Activated CD4-positive, alpha-beta T cell treated with anti-CD3 and anti-CD28 coated beads, Interleukin-2, amount 10 ng/mL, durations not matched to agents 7 days and 5 days (primary cell): ENCODE measurements at regions not wholly inside any gene's neighbourhood (a gene's known extent, or its start where the extent isn't known, plus 50 kb on each side); places are given as distances from the start of the nearest gene placed in this dataset.

Source experiments
- CTCF ChIA-PET: fragments of 350-600 bp; sonication (Branson Sonifier 250); formaldehyde crosslinking; loops from one replicate; lab custom pipeline; 2021; ENCODE audit warnings: antibody characterized with exemption; lab: Charles Lee
- POLR2A ChIA-PET: fragments of 350-600 bp; sonication (Branson Sonifier 250); formaldehyde crosslinking; loops from one replicate; lab custom pipeline; 2021; ENCODE audit warnings: antibody characterized with exemption; lab: Charles Lee
- DNase-seq: peaks from one replicate; pipeline ENCODE4 v3.0.0-alpha.2; 2020
- H3K27ac Mint-ChIP-seq: one replicate; pipeline ENCODE4 v1.8.0; 2021; ENCODE audit warnings: mild to moderate bottlenecking, moderate library complexity, mixed read lengths
- H3K27me3 Mint-ChIP-seq: one replicate; pipeline ENCODE4 v1.8.0; 2021; ENCODE audit warnings: mixed read lengths
- H3K36me3 Mint-ChIP-seq: one replicate; pipeline ENCODE4 v1.8.0; 2021; ENCODE audit warnings: low read depth, mixed read lengths
- H3K4me1 Mint-ChIP-seq: one replicate; pipeline ENCODE4 v1.8.0; 2021; ENCODE audit warnings: mixed read lengths
- H3K4me3 Mint-ChIP-seq: one replicate; pipeline ENCODE4 v1.8.0; 2021; ENCODE audit warnings: mild to moderate bottlenecking, moderate library complexity, mixed read lengths
- H3K9me3 Mint-ChIP-seq: one replicate; pipeline ENCODE4 v1.8.0; 2021; ENCODE audit warnings: mixed read lengths

- H3K27ac Mint-ChIP-seq: no peak overlapping the region
- H3K4me1 Mint-ChIP-seq: peaks cover 5% of the 10 kb centered on the region
- ChIA-PET POLR2A (no interaction called here), CTCF (no interaction called here)
- H3K27me3 Mint-ChIP-seq: no peaks in the 10 kb centered on the region
- no peaks in the 10 kb centered on the region for H3K9me3 Mint-ChIP-seq
- no peaks in the 10 kb centered on the region for H3K36me3 Mint-ChIP-seq
- H3K4me3 Mint-ChIP-seq: no peak overlapping the region
- no peak for DNase-seq
Observed at GRCh38 chr1:82597649-82598048, 796.9 kb downstream of the ADGRL2 start.

GRCh38 chr1:82597141-82597540 is 796.4 kb downstream of the ADGRL2 start:
- POLR2A ChIA-PET: no interaction called here
- Mint-ChIP-seq H3K4me3 (no peak overlapping the region), H3K36me3 (no peaks in the 10 kb centered on the region), H3K27ac (no peak overlapping the region), H3K27me3 (no peaks in the 10 kb centered on the region), H3K4me1 (peaks cover 5% of the 10 kb centered on the region), H3K9me3 (no peaks in the 10 kb centered on the region)
- CTCF ChIA-PET: no interaction called here
- DNase-seq: no peak

GRCh38 chr1:82593561-82593960 is 792.8 kb downstream of the ADGRL2 start:
- Mint-ChIP-seq H3K27ac (no peak overlapping the region), H3K27me3 (no peaks in the 10 kb centered on the region), H3K9me3 (no peaks in the 10 kb centered on the region), H3K36me3 (no peaks in the 10 kb centered on the region), H3K4me1 (no peaks in the 10 kb centered on the region), H3K4me3 (no peak overlapping the region)
- ChIA-PET CTCF (no interaction called here), POLR2A (no interaction called here)
- DNase-seq: no peak

- ChIA-PET CTCF (interaction anchor here (0.6 kb wide), 1 partner anchor 1325 kb away, joined by 3 read pairs; no protein-coding TSS in a partner anchor), POLR2A (no interaction called here)
- H3K27me3 Mint-ChIP-seq: no peaks in the 10 kb centered on the region
Observed at GRCh38 chr1:82589588-82589987, 788.9 kb downstream of the ADGRL2 start.

GRCh38 chr1:82587371-82587770 is 786.6 kb downstream of the ADGRL2 start:
- Mint-ChIP-seq H3K36me3 (no peaks in the 10 kb centered on the region), H3K4me1 (no peaks in the 10 kb centered on the region), H3K4me3 (no peak overlapping the region), H3K9me3 (no peaks in the 10 kb centered on the region), H3K27me3 (no peaks in the 10 kb centered on the region), H3K27ac (no peak overlapping the region)
- POLR2A ChIA-PET: no interaction called here
- no peak for DNase-seq
- CTCF ChIA-PET: no interaction called here

More at GRCh38 chr1:82589588-82589987, 788.9 kb downstream of the ADGRL2 start:
- H3K27ac Mint-ChIP-seq: no peak overlapping the region
- DNase-seq: no peak
- no peaks in the 10 kb centered on the region for H3K36me3 Mint-ChIP-seq
- no peaks in the 10 kb centered on the region for H3K9me3 Mint-ChIP-seq
- H3K4me3 Mint-ChIP-seq: no peak overlapping the region
- no peaks in the 10 kb centered on the region for H3K4me1 Mint-ChIP-seq

- POLR2A ChIA-PET: no interaction called here
- no peaks in the 10 kb centered on the region for H3K36me3 Mint-ChIP-seq
- H3K27me3 Mint-ChIP-seq: no peaks in the 10 kb centered on the region
- DNase-seq: no peak
- no peaks in the 10 kb centered on the region for H3K4me1 Mint-ChIP-seq
- no peak overlapping the region for H3K27ac Mint-ChIP-seq
- CTCF ChIA-PET: no interaction called here
- H3K9me3 Mint-ChIP-seq: no peaks in the 10 kb centered on the region
- H3K4me3 Mint-ChIP-seq: no peak overlapping the region
Observed at GRCh38 chr1:82586473-82586872, 785.7 kb downstream of the ADGRL2 start.

GRCh38 chr1:82582347-82582746 is 781.6 kb downstream of the ADGRL2 start:
- Mint-ChIP-seq H3K27me3 (no peaks in the 10 kb centered on the region), H3K4me3 (no peak overlapping the region), H3K9me3 (no peaks in the 10 kb centered on the region), H3K4me1 (no peaks in the 10 kb centered on the region), H3K27ac (no peak overlapping the region), H3K36me3 (no peaks in the 10 kb centered on the region)
- POLR2A ChIA-PET: no interaction called here
- no peak for DNase-seq
- CTCF ChIA-PET: no interaction called here

GRCh38 chr1:82578086-82578726 is 777.5 kb downstream of the ADGRL2 start:
- Mint-ChIP-seq H3K36me3 (no peaks in the 10 kb centered on the region), H3K27ac (no peak overlapping the region), H3K9me3 (no peaks in the 10 kb centered on the region), H3K4me1 (no peaks in the 10 kb centered on the region), H3K27me3 (no peaks in the 10 kb centered on the region), H3K4me3 (no peak overlapping the region)
- POLR2A ChIA-PET: interaction anchor here (0.6 kb wide), 1 partner anchor 328 kb away, joined by 3 read pairs; no protein-coding TSS in a partner anchor
- CTCF ChIA-PET: no interaction called here
- no peak for DNase-seq

GRCh38 chr1:82567348-82567747 is 766.6 kb downstream of the ADGRL2 start:
- Mint-ChIP-seq H3K4me3 (no peak overlapping the region), H3K27me3 (no peaks in the 10 kb centered on the region), H3K27ac (no peak overlapping the region), H3K9me3 (no peaks in the 10 kb centered on the region), H3K36me3 (no peaks in the 10 kb centered on the region), H3K4me1 (no peaks in the 10 kb centered on the region)
- no peak for DNase-seq
- ChIA-PET POLR2A (no interaction called here), CTCF (no interaction called here)

- CTCF ChIA-PET: no interaction called here
- DNase-seq: no peak
- POLR2A ChIA-PET: no interaction called here
- Mint-ChIP-seq H3K9me3 (no peaks in the 10 kb centered on the region), H3K36me3 (no peaks in the 10 kb centered on the region), H3K27me3 (no peaks in the 10 kb centered on the region), H3K27ac (no peak overlapping the region), H3K4me1 (no peaks in the 10 kb centered on the region), H3K4me3 (no peak overlapping the region)
Observed at GRCh38 chr1:82565546-82565945, 764.8 kb downstream of the ADGRL2 start.

GRCh38 chr1:82565146-82565545 is 764.4 kb downstream of the ADGRL2 start:
- ChIA-PET POLR2A (no interaction called here), CTCF (no interaction called here)
- H3K4me3 Mint-ChIP-seq: no peak overlapping the region
- no peaks in the 10 kb centered on the region for H3K4me1 Mint-ChIP-seq
- H3K27ac Mint-ChIP-seq: no peak overlapping the region
- no peaks in the 10 kb centered on the region for H3K27me3 Mint-ChIP-seq
- H3K9me3 Mint-ChIP-seq: no peaks in the 10 kb centered on the region
- no peaks in the 10 kb centered on the region for H3K36me3 Mint-ChIP-seq
- DNase-seq: no peak

GRCh38 chr1:82564333-82564732 is 763.6 kb downstream of the ADGRL2 start:
- Mint-ChIP-seq H3K36me3 (no peaks in the 10 kb centered on the region), H3K4me1 (no peaks in the 10 kb centered on the region), H3K9me3 (no peaks in the 10 kb centered on the region), H3K4me3 (no peak overlapping the region), H3K27me3 (no peaks in the 10 kb centered on the region), H3K27ac (no peak overlapping the region)
- no peak for DNase-seq
- ChIA-PET POLR2A (no interaction called here), CTCF (no interaction called here)

GRCh38 chr1:82562448-82562847 is 761.7 kb downstream of the ADGRL2 start:
- ChIA-PET CTCF (no interaction called here), POLR2A (no interaction called here)
- Mint-ChIP-seq H3K9me3 (no peaks in the 10 kb centered on the region), H3K27ac (no peak overlapping the region), H3K4me1 (no peaks in the 10 kb centered on the region), H3K4me3 (no peak overlapping the region), H3K36me3 (no peaks in the 10 kb centered on the region), H3K27me3 (no peaks in the 10 kb centered on the region)
- no peak for DNase-seq

- Mint-ChIP-seq H3K27me3 (no peaks in the 10 kb centered on the region), H3K4me3 (no peak overlapping the region), H3K9me3 (no peaks in the 10 kb centered on the region), H3K4me1 (no peaks in the 10 kb centered on the region), H3K27ac (no peak overlapping the region), H3K36me3 (no peaks in the 10 kb centered on the region)
- ChIA-PET CTCF (no interaction called here), POLR2A (no interaction called here)
- DNase-seq: no peak
Observed at GRCh38 chr1:82560566-82560965, 759.8 kb downstream of the ADGRL2 start.
